ENCODE measurements at regions not wholly inside any gene's neighbourhood (a gene's known extent, or its start where the extent isn't known, plus 50 kb on each side); places are given as distances from the start of the nearest gene placed in this dataset.

- no peak overlapping the region for H3K4me3 ChIP-seq (ENCODE audit: control extremely low read depth in 1 of 5, extremely low read depth in 1 of 5, insufficient read depth in 1 of 5, low read depth in 2 of 5, low read length in 4 of 5)
- no peak overlapping the region for H3K9ac ChIP-seq (ENCODE audit: low read length)
- H3K79me2 ChIP-seq (ENCODE audit: control insufficient read depth, insufficient read depth, low read length), result no peaks in the 10 kb centered on the region
- ChIA-PET POLR2A (no interaction called here), CTCF (no interaction called here)
- H3K27ac ChIP-seq (ENCODE audit: low read length in 2 of 2), result no peak overlapping the region
- H3K4me2 ChIP-seq (replicated peaks; ENCODE audit: low read depth, low read length, poor library complexity, severe bottlenecking), result no peak overlapping the region
- Mint-ChIP-seq H3K4me1 (no peaks in the 10 kb centered on the region), H3K9me3 (ENCODE audit: insufficient read depth) (peaks cover 3% of the 10 kb centered on the region), H3K27ac (no peak overlapping the region), H3K27me3 (no peaks in the 10 kb centered on the region), H3K4me3 (no peak overlapping the region)
- no peaks in the 10 kb centered on the region for H3K36me3 ChIP-seq (replicated peaks in 1 of 2; ENCODE audit: control extremely low read depth in 1 of 2, control insufficient read depth in 1 of 2, extremely low read depth in 1 of 2, insufficient read depth in 2 of 2, low read length in 1 of 2)
- no peak for DNase-seq
- no peak for ATAC-seq (ENCODE audit: low read depth)
- WGBS (ENCODE audit: insufficient coverage), result 80% methylated on average over 1 of the region's 3 CpGs
- no peaks in the 10 kb centered on the region for H3K9me3 ChIP-seq (ENCODE audit: control extremely low read depth in 1 of 3, control insufficient read depth in 2 of 3, insufficient read depth in 1 of 3, low read length in 2 of 3)
- H4K20me1 ChIP-seq (ENCODE audit: control insufficient read depth, insufficient read depth, low read length, poor library complexity, severe bottlenecking), result no peaks in the 10 kb centered on the region
- TF ChIP-seq CTCF (IDR thresholded peaks at IDR 0.05) (no peak), EZH2 (IDR thresholded peaks at IDR 0.05; ENCODE audit: borderline replicate concordance, insufficient read depth, low read depth, low read length, poor library complexity, severe bottlenecking) (no peak)
- no peak overlapping the region for H2AFZ ChIP-seq (ENCODE audit: insufficient read depth, low read depth, low read length, poor library complexity, severe bottlenecking)
- no peaks in the 10 kb centered on the region for H3K4me1 ChIP-seq (ENCODE audit: control insufficient read depth in 2 of 2, insufficient read depth in 2 of 2, low read length in 2 of 2)
- intact Hi-C loops (cut with micrococcal nuclease), result no loop called here
- H3K27me3 ChIP-seq (replicated peaks in 1 of 4; ENCODE audit: control extremely low read depth in 1 of 4, control insufficient read depth in 3 of 4, insufficient read depth in 4 of 4, low read length in 3 of 4), result no peaks in the 10 kb centered on the region
Observed at GRCh38 chr4:125714049-125714448, 399.3 kb downstream of the FAT4 start.

GRCh38 chr4:125714845-125715244, 400.1 kb downstream of the FAT4 start:
- Histone ChIP-seq H3K4me1 (ENCODE audit: control insufficient read depth in 2 of 2, insufficient read depth in 2 of 2, low read length in 2 of 2) (no peaks in the 10 kb centered on the region), H3K27ac (ENCODE audit: low read length in 2 of 2) (no peak overlapping the region), H3K36me3 (replicated peaks in 1 of 2; ENCODE audit: control extremely low read depth in 1 of 2, control insufficient read depth in 1 of 2, extremely low read depth in 1 of 2, insufficient read depth in 2 of 2, low read length in 1 of 2) (no peaks in the 10 kb centered on the region), H3K9me3 (ENCODE audit: control extremely low read depth in 1 of 3, control insufficient read depth in 2 of 3, insufficient read depth in 1 of 3, low read length in 2 of 3) (no peaks in the 10 kb centered on the region), H3K4me2 (replicated peaks; ENCODE audit: low read depth, low read length, poor library complexity, severe bottlenecking) (no peak overlapping the region), H3K27me3 (replicated peaks in 1 of 4; ENCODE audit: control extremely low read depth in 1 of 4, control insufficient read depth in 3 of 4, insufficient read depth in 4 of 4, low read length in 3 of 4) (no peaks in the 10 kb centered on the region), H2AFZ (ENCODE audit: insufficient read depth, low read depth, low read length, poor library complexity, severe bottlenecking) (no peak overlapping the region), H4K20me1 (ENCODE audit: control insufficient read depth, insufficient read depth, low read length, poor library complexity, severe bottlenecking) (no peaks in the 10 kb centered on the region), H3K9ac (ENCODE audit: low read length) (no peak overlapping the region), H3K79me2 (ENCODE audit: control insufficient read depth, insufficient read depth, low read length) (no peaks in the 10 kb centered on the region), H3K4me3 (ENCODE audit: control extremely low read depth in 1 of 5, extremely low read depth in 1 of 5, insufficient read depth in 1 of 5, low read depth in 2 of 5, low read length in 4 of 5) (no peak overlapping the region)
- ChIA-PET POLR2A (no interaction called here), CTCF (no interaction called here)
- peaks cover 3% of the 10 kb centered on the region for H3K9me3 Mint-ChIP-seq (ENCODE audit: insufficient read depth)
- H3K4me3 Mint-ChIP-seq, result no peak overlapping the region
- no peaks in the 10 kb centered on the region for H3K4me1 Mint-ChIP-seq
- no peak for ATAC-seq (ENCODE audit: low read depth)
- no peaks in the 10 kb centered on the region for H3K27me3 Mint-ChIP-seq
- intact Hi-C loops (cut with micrococcal nuclease), result no loop called here
- H3K27ac Mint-ChIP-seq, result no peak overlapping the region
- no peak for DNase-seq
- TF ChIP-seq EZH2 (IDR thresholded peaks at IDR 0.05; ENCODE audit: borderline replicate concordance, insufficient read depth, low read depth, low read length, poor library complexity, severe bottlenecking) (no peak), CTCF (IDR thresholded peaks at IDR 0.05) (no peak)

Measured in B cell (primary cell).